AG08396 (cell line): ENCODE measurements at regions not wholly inside any gene's neighbourhood (a gene's known extent, or its start where the extent isn't known, plus 50 kb on each side); places are given as distances from the start of the nearest gene placed in this dataset.
A peak's percentile ranks its signal among the peaks of the same experiment; 100 is the strongest.
"Not testable (repeated sequence)": the region's sequence is repeated elsewhere in the genome, so short reads cannot be mapped to it uniquely, and the experiment has no call there.

ENCODE experiments used
- DNase-seq: peaks from one replicate; pipeline ENCODE4 v3.0.0; 2012; ENCODE audit warnings: low spot score, mixed read lengths

- DNase-seq: no peak
Observed at GRCh38 chr5:154620411-154620810, 134.8 kb upstream of the LARP1 start.

GRCh38 chr5:154618696-154619095 is 136.5 kb upstream of the LARP1 start:
- no peak for DNase-seq

GRCh38 chr5:154614595-154614994 is 136.6 kb upstream of the HAND1 start:
- no peak for DNase-seq

- DNase-seq: no peak
Observed at GRCh38 chr5:154614125-154614524, 136.1 kb upstream of the HAND1 start.

- no peak for DNase-seq
Observed at GRCh38 chr5:154612666-154613065, 134.6 kb upstream of the HAND1 start.

GRCh38 chr5:154611341-154611767 is 133.3 kb upstream of the HAND1 start:
- no peak for DNase-seq

GRCh38 chr5:154610321-154611154 is 132.5 kb upstream of the HAND1 start:
- DNase-seq: peak; percentile 88

GRCh38 chr5:154609251-154609650 is 131.2 kb upstream of the HAND1 start:
- no peak for DNase-seq

- DNase-seq: no peak
Observed at GRCh38 chr5:154608531-154609011, 130.5 kb upstream of the HAND1 start.

- no peak for DNase-seq
Observed at GRCh38 chr5:154607746-154608145, 129.7 kb upstream of the HAND1 start.

GRCh38 chr5:154606246-154606645 is 128.2 kb upstream of the HAND1 start:
- no peak for DNase-seq

- DNase-seq: peak; percentile 74
Observed at GRCh38 chr5:154603953-154604679, 126.1 kb upstream of the HAND1 start.

GRCh38 chr5:154603485-154603884 is 125.5 kb upstream of the HAND1 start:
- no peak for DNase-seq

- DNase-seq: no peak
Observed at GRCh38 chr5:154603011-154603410, 125.0 kb upstream of the HAND1 start.

GRCh38 chr5:154601014-154601413 is 123.0 kb upstream of the HAND1 start:
- no peak for DNase-seq

GRCh38 chr5:154598021-154598420 is 120.0 kb upstream of the HAND1 start:
- no peak for DNase-seq

GRCh38 chr5:154596844-154597243 is 118.8 kb upstream of the HAND1 start:
- not testable (repeated sequence) for DNase-seq

- DNase-seq: no peak
Observed at GRCh38 chr5:154595662-154596061, 117.6 kb upstream of the HAND1 start.

GRCh38 chr5:154593796-154594195 is 115.8 kb upstream of the HAND1 start:
- DNase-seq: no peak

GRCh38 chr5:154593071-154593470 is 115.0 kb upstream of the HAND1 start:
- DNase-seq: no peak

GRCh38 chr5:154590093-154590724 is 112.2 kb upstream of the HAND1 start:
- DNase-seq: no peak

- no peak for DNase-seq
Observed at GRCh38 chr5:154589511-154589910, 111.5 kb upstream of the HAND1 start.
